GM19468 (cell line): ENCODE measurements at regions not wholly inside any gene's neighbourhood (a gene's known extent, or its start where the extent isn't known, plus 50 kb on each side); places are given as distances from the start of the nearest gene placed in this dataset.

Experiments used
- ATAC-seq: cut with Tn5 transposase; IDR thresholded peaks from one replicate; pipeline ENCODE4 v1.9.1; 2021; ENCODE audit warnings: mild to moderate bottlenecking, moderate library complexity, moderate number of reproducible peaks; ENCODE audit not compliant: unreplicated experiment; ENCODE audit errors: extremely low read depth

- no peak for ATAC-seq
These were observed 176.3 kb upstream of the GLI2 start for GRCh38 chr2:120559401-120559800.

GRCh38 chr2:120560330-120560729 is 175.3 kb upstream of the GLI2 start:
- no peak for ATAC-seq

- no peak for ATAC-seq
These were observed 174.2 kb upstream of the GLI2 start for GRCh38 chr2:120561379-120562035.

GRCh38 chr2:120562218-120563005 is 173.3 kb upstream of the GLI2 start:
- ATAC-seq = no peak

- ATAC-seq = no peak
These were observed 172.1 kb upstream of the GLI2 start for GRCh38 chr2:120563616-120564015.

- ATAC-seq = no peak
These were observed 171.2 kb upstream of the GLI2 start for GRCh38 chr2:120564213-120565094.

- ATAC-seq = no peak
These were observed 170.6 kb upstream of the GLI2 start for GRCh38 chr2:120565095-120565460.

GRCh38 chr2:120565929-120566328 is 169.7 kb upstream of the GLI2 start:
- ATAC-seq = no peak

- ATAC-seq = no peak
These were observed 169.2 kb upstream of the GLI2 start for GRCh38 chr2:120566331-120567035.

GRCh38 chr2:120567128-120567527 is 168.5 kb upstream of the GLI2 start:
- ATAC-seq = no peak

- no peak for ATAC-seq
These were observed 167.3 kb upstream of the GLI2 start for GRCh38 chr2:120568089-120568974.

GRCh38 chr2:120568975-120569268 is 166.7 kb upstream of the GLI2 start:
- no peak for ATAC-seq

GRCh38 chr2:120570001-120570400 is 165.7 kb upstream of the GLI2 start:
- ATAC-seq = no peak

- ATAC-seq = no peak
These were observed 165.1 kb upstream of the GLI2 start for GRCh38 chr2:120570546-120570945.

GRCh38 chr2:120571015-120571728 is 164.5 kb upstream of the GLI2 start:
- no peak for ATAC-seq

- ATAC-seq = no peak
These were observed 163.4 kb upstream of the GLI2 start for GRCh38 chr2:120572226-120572625.

GRCh38 chr2:120574620-120575019 is 161.0 kb upstream of the GLI2 start:
- no peak for ATAC-seq

- no peak for ATAC-seq
These were observed 159.7 kb upstream of the GLI2 start for GRCh38 chr2:120575966-120576365.
